Mesenchymal stem cell (in vitro differentiated cells and primary cell): ENCODE measurements at regions not wholly inside any gene's neighbourhood (a gene's known extent, or its start where the extent isn't known, plus 50 kb on each side); places are given as distances from the start of the nearest gene placed in this dataset.

Source experiments
- DNase-seq: peaks from one replicate; pipeline ENCODE4 v3.0.0-alpha.2; 2013
- H2AFZ ChIP-seq: one replicate; pipeline ENCODE4 v1.6.1; 2013; ENCODE audit warnings: low read depth, mild to moderate bottlenecking, control low read depth, inconsistent platforms, low read length, moderate library complexity
- H2AK5ac ChIP-seq: 2 replicates; pipeline ENCODE4 v1.6.1; 2013; ENCODE audit warnings: low read length, moderate library complexity, mild to moderate bottlenecking, inconsistent platforms; ENCODE audit not compliant: severe bottlenecking
- H2BK120ac ChIP-seq: one replicate; pipeline ENCODE4 v1.6.1; 2013; ENCODE audit warnings: low read depth, mild to moderate bottlenecking, inconsistent platforms, low read length, moderate library complexity
- H2BK12ac ChIP-seq, 2 experiments: one replicate each; pipeline ENCODE4 v1.6.1; 2013; ENCODE audit warnings: inconsistent platforms in 2 of 2, low read length in 2 of 2, mild to moderate bottlenecking in 2 of 2, moderate library complexity in 2 of 2, control low read depth in 1 of 2
- H2BK15ac ChIP-seq: one replicate; pipeline ENCODE4 v1.6.1; 2013; ENCODE audit warnings: mild to moderate bottlenecking, low read depth, inconsistent platforms; ENCODE audit not compliant: poor library complexity, severe bottlenecking
- H2BK5ac ChIP-seq: 2 replicates; pipeline ENCODE4 v1.6.1; 2013; ENCODE audit warnings: low read depth, mild to moderate bottlenecking, low read length, control low read depth, inconsistent platforms; ENCODE audit not compliant: poor library complexity, severe bottlenecking
- H3K14ac ChIP-seq, 2 experiments: one replicate each; pipeline ENCODE4 v1.6.1; 2013; ENCODE audit warnings: inconsistent platforms in 2 of 2, low read length in 2 of 2, control low read depth in 1 of 2, mild to moderate bottlenecking in 1 of 2, moderate library complexity in 1 of 2
- H3K18ac ChIP-seq, 2 experiments: one replicate each; pipeline ENCODE4 v1.6.1; 2013; ENCODE audit warnings: inconsistent platforms in 2 of 2, low read length in 2 of 2, control low read depth in 1 of 2, low read depth in 1 of 2, mild to moderate bottlenecking in 1 of 2
- H3K23ac ChIP-seq, 2 experiments: one replicate each; pipeline ENCODE4 v1.6.1; 2013; ENCODE audit warnings: inconsistent platforms in 2 of 2, low read length in 2 of 2, mild to moderate bottlenecking in 2 of 2, moderate library complexity in 2 of 2, control low read depth in 1 of 2
- H3K27ac ChIP-seq: 2 replicates; pipeline ENCODE4 v1.5.1; 2013; ENCODE audit warnings: mild to moderate bottlenecking, moderate library complexity, low read length, control low read depth, inconsistent platforms; ENCODE audit not compliant: poor library complexity, severe bottlenecking
- H3K27me3 ChIP-seq, 2 experiments: 2 replicates each; pipeline versions ENCODE4 v1.6.1 to v1.7.0; 2013; ENCODE audit warnings: low read length in 2 of 2, mild to moderate bottlenecking in 2 of 2, moderate library complexity in 2 of 2, control low read depth in 1 of 2, inconsistent platforms in 1 of 2; ENCODE audit not compliant: control insufficient read depth in 1 of 2, insufficient read depth in 1 of 2
- H3K36me3 ChIP-seq, 2 experiments: 2 replicates each; pipeline versions ENCODE4 v1.6.1 to v1.7.0; 2013; ENCODE audit warnings: low read length in 2 of 2, control low read depth in 1 of 2, inconsistent platforms in 1 of 2, low read depth in 1 of 2, mild to moderate bottlenecking in 1 of 2; ENCODE audit not compliant: insufficient read depth in 2 of 2, control insufficient read depth in 1 of 2
- H3K4ac ChIP-seq, 2 experiments: one replicate each; pipeline ENCODE4 v1.6.1; 2013; ENCODE audit warnings: inconsistent platforms in 2 of 2, low read length in 2 of 2, mild to moderate bottlenecking in 2 of 2, moderate library complexity in 2 of 2, control low read depth in 1 of 2, low read depth in 1 of 2
- H3K4me1 ChIP-seq: 2 replicates; pipeline ENCODE4 v1.6.1; 2013; ENCODE audit warnings: low read depth, low read length, control low read depth; ENCODE audit not compliant: control insufficient read depth, insufficient read depth
- H3K4me2 ChIP-seq: 2 replicates; pipeline ENCODE4 v1.6.1; 2013; ENCODE audit warnings: low read length, mild to moderate bottlenecking, inconsistent platforms; ENCODE audit not compliant: poor library complexity, severe bottlenecking
- H3K4me3 ChIP-seq, 2 experiments: 2 replicates each; pipeline versions ENCODE4 v1.5.1 to v1.7.0; 2013; ENCODE audit warnings: low read length in 2 of 2, mild to moderate bottlenecking in 2 of 2, control low read depth in 1 of 2, low read depth in 1 of 2; ENCODE audit not compliant: insufficient read depth in 1 of 2
- H3K79me1 ChIP-seq: replicated peaks from 2 replicates; pipeline ENCODE4 v1.6.1; 2013; ENCODE audit warnings: mild to moderate bottlenecking, control low read depth, low read length, inconsistent platforms; ENCODE audit not compliant: poor library complexity, severe bottlenecking
- H3K9ac ChIP-seq: 2 replicates; pipeline ENCODE4 v1.7.0; 2013; ENCODE audit warnings: mild to moderate bottlenecking, low read length, moderate library complexity
- H3K9me3 ChIP-seq: 2 replicates; pipeline ENCODE4 v1.7.0; 2013; ENCODE audit warnings: mild to moderate bottlenecking, low read length; ENCODE audit not compliant: control insufficient read depth
- H4K8ac ChIP-seq: one replicate; pipeline ENCODE4 v1.6.1; 2013; ENCODE audit warnings: inconsistent platforms, mild to moderate bottlenecking, low read length, moderate library complexity
- H4K91ac ChIP-seq: one replicate; pipeline ENCODE4 v1.6.1; 2013; ENCODE audit warnings: mild to moderate bottlenecking, low read length, inconsistent platforms
- whole genome bisulfite sequencing: methylation state at CpG from one replicate; pipeline ENCODE4 v1.1.7; 2013; ENCODE audit warnings: mixed read lengths; 5-methylcytosine and 5-hydroxymethylcytosine counted together

DNA sequence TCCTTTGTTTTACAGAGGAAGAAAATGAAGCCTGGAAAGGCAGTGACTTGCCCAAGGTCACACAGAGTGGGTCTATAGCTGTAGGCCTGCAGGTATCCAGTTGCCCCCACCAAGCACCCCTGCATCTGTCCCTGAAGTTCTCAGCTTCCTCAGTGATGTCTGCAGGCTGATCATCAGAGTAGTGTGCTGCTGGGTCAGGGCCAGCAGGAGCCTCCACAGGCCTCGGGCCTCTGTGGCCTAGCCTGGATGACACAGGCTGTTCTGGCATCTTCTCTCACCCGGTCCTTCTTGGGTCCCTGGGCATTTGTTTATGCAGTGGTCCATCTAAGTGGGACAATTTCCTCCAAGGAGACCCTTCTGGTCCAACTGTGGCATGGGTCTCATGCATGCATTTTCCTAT lies 74.8 kb upstream of the E2F8 start:
- Histone ChIP-seq H2AK5ac (no peak overlapping the region), H2BK15ac (no peak overlapping the region), H3K4me3 (no peak overlapping the region), H3K27me3 (peaks cover 18 to 40% of the 10 kb centered on the region in 2 experiments), H4K91ac (no peak overlapping the region), H2BK120ac (no peak overlapping the region), H2BK12ac (no peak overlapping the region), H3K9me3 (no peaks in the 10 kb centered on the region), H4K8ac (no peak overlapping the region), H3K23ac (no peak overlapping the region), H3K36me3 (no peaks in the 10 kb centered on the region), H3K4ac (no peak overlapping the region), H3K9ac (no peak overlapping the region), H2BK5ac (no peak overlapping the region), H3K79me1 (no peaks in the 10 kb centered on the region), H3K4me1 (no peaks in the 10 kb centered on the region), H2AFZ (no peak overlapping the region), H3K4me2 (no peak overlapping the region), H3K27ac (no peak overlapping the region), H3K18ac (no peak overlapping the region), H3K14ac (no peak overlapping the region)
- DNase-seq, result no peak
- 100% methylated on average over 2 of the region's 2 CpGs for WGBS

DNA sequence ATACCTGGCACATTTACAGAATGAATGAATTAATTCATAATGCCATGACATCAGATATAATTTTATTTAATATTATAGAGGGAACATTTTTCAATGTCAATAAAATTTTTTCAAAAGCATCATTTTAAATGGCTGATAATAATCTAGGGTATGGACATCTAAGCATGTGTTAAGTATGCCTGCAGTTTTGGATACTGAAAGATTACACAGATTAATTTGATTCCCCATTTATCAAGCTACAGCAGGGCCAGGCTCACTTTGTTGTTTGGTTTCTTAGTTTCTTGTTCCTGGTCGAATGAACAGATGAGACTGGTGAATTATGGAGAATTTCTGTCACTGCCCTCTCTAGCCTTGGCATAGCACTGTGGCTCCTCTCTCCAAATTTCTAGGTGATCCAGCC lies 72.4 kb upstream of the E2F8 start:
- 38% methylated on average over 1 of the region's 1 CpG for WGBS
- Histone ChIP-seq H3K36me3 (no peaks in the 10 kb centered on the region), H3K23ac (no peak overlapping the region), H2BK12ac (no peak overlapping the region), H3K4me1 (no peaks in the 10 kb centered on the region), H3K4me2 (no peak overlapping the region), H2AK5ac (no peak overlapping the region), H2AFZ (no peak overlapping the region), H2BK15ac (no peak overlapping the region), H2BK120ac (no peak overlapping the region), H3K79me1 (no peaks in the 10 kb centered on the region), H3K27ac (no peak overlapping the region), H3K4ac (no peak overlapping the region), H3K27me3 (peaks cover 22 to 26% of the 10 kb centered on the region in 2 experiments), H3K4me3 (no peak overlapping the region), H3K9ac (no peak overlapping the region), H3K14ac (no peak overlapping the region), H3K9me3 (no peaks in the 10 kb centered on the region), H4K8ac (no peak overlapping the region), H4K91ac (no peak overlapping the region), H2BK5ac (no peak overlapping the region), H3K18ac (no peak overlapping the region)
- DNase-seq, result no peak

DNA sequence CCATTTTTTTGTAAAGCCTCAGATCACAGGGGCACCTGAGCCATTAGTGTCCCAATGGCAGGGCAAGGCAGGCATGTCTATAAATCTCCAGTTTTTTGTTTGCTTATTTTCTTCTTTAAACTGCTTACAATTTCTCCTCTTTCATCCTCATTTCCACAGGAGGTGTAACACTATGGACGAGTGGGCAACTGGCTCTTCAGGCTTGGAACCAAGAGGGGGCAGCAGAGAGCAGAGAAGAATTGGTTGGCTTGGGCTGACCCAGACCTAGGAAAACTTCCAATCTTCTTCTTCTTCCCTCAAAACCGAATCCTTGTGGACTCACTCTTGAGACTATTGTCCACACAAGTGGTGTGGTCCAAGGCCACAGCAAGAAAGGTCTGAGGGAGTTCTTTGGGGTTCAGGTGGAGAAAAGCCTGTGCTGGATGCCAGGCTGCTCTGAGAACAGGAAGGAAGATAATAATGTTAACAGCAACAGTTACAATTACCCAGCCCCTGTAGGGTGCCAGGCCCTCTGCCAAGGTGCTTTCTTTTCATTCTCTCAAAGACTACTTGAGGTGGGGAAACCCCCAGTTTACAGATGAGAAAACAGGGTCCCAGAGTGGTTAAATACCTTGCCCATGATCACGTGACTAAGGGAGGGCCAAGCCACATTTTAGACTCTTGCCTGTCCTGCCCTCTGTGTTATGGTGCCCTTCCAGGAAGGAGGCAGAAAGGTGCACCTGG lies 70.7 kb upstream of the E2F8 start:
- H3K14ac ChIP-seq, result no peak overlapping the region
- H3K4me2 ChIP-seq, result no peak overlapping the region
- H2BK15ac ChIP-seq, result no peak overlapping the region
- no peak overlapping the region for H2AFZ ChIP-seq
- H3K23ac ChIP-seq, result no peak overlapping the region
- H3K4me1 ChIP-seq, result no peaks in the 10 kb centered on the region
- WGBS, result 47% methylated on average over 2 of the region's 3 CpGs
- H3K18ac ChIP-seq, result no peak overlapping the region
- no peak overlapping the region for H4K91ac ChIP-seq
- no peak overlapping the region for H2BK120ac ChIP-seq
- no peak overlapping the region for H2BK12ac ChIP-seq
- DNase-seq, result peak; percentile 57
- H2AK5ac ChIP-seq, result no peak overlapping the region
- H3K9me3 ChIP-seq, result no peaks in the 10 kb centered on the region
- peak overlapping the region; percentile 4 for H4K8ac ChIP-seq
- no peaks in the 10 kb centered on the region for H3K79me1 ChIP-seq
- H3K27me3 ChIP-seq, result peaks cover 29 to 32% of the 10 kb centered on the region in 2 experiments
- H2BK5ac ChIP-seq, result no peak overlapping the region
- no peak overlapping the region for H3K4me3 ChIP-seq
- H3K9ac ChIP-seq, result no peak overlapping the region
- no peak overlapping the region for H3K27ac ChIP-seq
- no peaks in the 10 kb centered on the region for H3K36me3 ChIP-seq
- peak overlapping the region in 1 of 2 experiments; percentile 35 for H3K4ac ChIP-seq

DNA sequence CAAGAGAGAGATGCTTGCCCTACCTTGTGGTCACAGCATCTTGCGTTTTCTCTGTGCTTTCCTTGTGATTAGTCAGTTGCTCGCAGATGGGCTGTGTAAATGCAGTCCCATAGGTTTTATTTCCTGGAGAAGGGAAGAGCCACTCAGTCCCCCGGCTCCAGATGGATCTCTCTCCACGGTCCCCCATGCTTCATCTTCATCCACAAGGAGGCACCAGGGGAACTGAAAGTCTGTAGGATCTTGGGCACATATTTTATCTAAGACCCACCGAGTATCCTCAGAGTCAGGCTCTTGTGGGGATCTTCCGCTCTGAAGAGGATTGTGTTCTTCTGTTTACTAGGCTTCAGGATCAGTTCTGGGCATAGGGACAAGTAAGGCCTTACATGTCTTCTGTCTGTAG lies 66.8 kb upstream of the E2F8 start:
- Histone ChIP-seq H2BK5ac (no peak overlapping the region), H2BK15ac (no peak overlapping the region), H2BK12ac (no peak overlapping the region), H3K27me3 (peaks cover 17 to 32% of the 10 kb centered on the region in 2 experiments), H4K8ac (no peak overlapping the region), H3K4me1 (no peaks in the 10 kb centered on the region), H2AK5ac (no peak overlapping the region), H2BK120ac (no peak overlapping the region), H3K4ac (no peak overlapping the region), H3K4me2 (no peak overlapping the region), H3K14ac (no peak overlapping the region), H3K9ac (no peak overlapping the region), H3K23ac (no peak overlapping the region), H3K4me3 (no peak overlapping the region), H4K91ac (no peak overlapping the region), H3K36me3 (no peaks in the 10 kb centered on the region), H3K27ac (no peak overlapping the region), H3K9me3 (no peaks in the 10 kb centered on the region), H3K79me1 (no peaks in the 10 kb centered on the region), H2AFZ (no peak overlapping the region), H3K18ac (no peak overlapping the region)
- 33% methylated on average over 6 of the region's 6 CpGs for whole genome bisulfite sequencing
- DNase-seq, result no peak
